NB4 (cell line): ENCODE measurements at regions not wholly inside any gene's neighbourhood (a gene's known extent, or its start where the extent isn't known, plus 50 kb on each side); places are given as distances from the start of the nearest gene placed in this dataset.

Experiments used
- DNase-seq: peaks from one replicate; pipeline ENCODE4 v3.0.0; 2010; ENCODE audit warnings: low read depth
- H3K4me3 ChIP-seq: one replicate; pipeline ENCODE4 v1.5.1; 2011; ENCODE audit warnings: mild to moderate bottlenecking, low read depth, low read length, moderate library complexity
- MYC ChIP-seq: IDR thresholded peaks from 2 replicates; pipeline ENCODE4 v1.6.1; 2011; ENCODE audit warnings: low read depth, low read length
- POLR2A ChIP-seq: IDR thresholded peaks from 2 replicates; pipeline ENCODE4 v1.6.1; 2011; ENCODE audit warnings: mild to moderate bottlenecking; ENCODE audit not compliant: insufficient read length; ENCODE audit errors: extremely low read depth
- TF ChIP-seq, protein P1 (sequence below): IDR thresholded peaks from 2 replicates; pipeline ENCODE4 v1.6.1; 2011; ENCODE audit warnings: low read depth, low read length
- TF ChIP-seq, protein P2 (sequence below): IDR thresholded peaks from one replicate; pipeline ENCODE4 v1.5.1; 2012; ENCODE audit warnings: low read depth, low read length

DNA sequence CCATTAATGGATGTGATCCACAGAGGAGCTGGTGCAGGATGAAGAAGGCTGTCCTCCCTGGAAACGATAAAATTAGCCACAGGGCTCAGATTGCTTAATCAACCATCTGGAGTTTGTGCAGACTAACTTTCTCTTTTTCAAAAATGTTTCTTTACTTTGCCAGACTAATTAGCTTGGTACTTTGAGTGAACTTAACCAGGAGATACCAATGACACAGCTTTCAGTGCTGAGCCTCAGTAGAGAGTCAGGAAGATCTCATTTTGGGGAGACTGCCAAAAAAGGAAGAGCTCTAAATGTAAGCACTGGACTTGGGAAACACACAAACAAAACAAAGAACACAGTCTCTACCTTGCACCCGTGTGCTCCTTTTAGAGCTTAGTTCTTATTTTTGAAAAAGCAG is 248.1 kb upstream of the DEPDC1 start:
- DNase-seq: no peak
- H3K4me3 ChIP-seq: no peak overlapping the region
- no peak for TF ChIP-seq MYC
- TF ChIP-seq, protein P1, sequence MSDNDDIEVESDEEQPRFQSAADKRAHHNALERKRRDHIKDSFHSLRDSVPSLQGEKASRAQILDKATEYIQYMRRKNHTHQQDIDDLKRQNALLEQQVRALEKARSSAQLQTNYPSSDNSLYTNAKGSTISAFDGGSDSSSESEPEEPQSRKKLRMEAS: no peak
- TF ChIP-seq, protein P2, sequence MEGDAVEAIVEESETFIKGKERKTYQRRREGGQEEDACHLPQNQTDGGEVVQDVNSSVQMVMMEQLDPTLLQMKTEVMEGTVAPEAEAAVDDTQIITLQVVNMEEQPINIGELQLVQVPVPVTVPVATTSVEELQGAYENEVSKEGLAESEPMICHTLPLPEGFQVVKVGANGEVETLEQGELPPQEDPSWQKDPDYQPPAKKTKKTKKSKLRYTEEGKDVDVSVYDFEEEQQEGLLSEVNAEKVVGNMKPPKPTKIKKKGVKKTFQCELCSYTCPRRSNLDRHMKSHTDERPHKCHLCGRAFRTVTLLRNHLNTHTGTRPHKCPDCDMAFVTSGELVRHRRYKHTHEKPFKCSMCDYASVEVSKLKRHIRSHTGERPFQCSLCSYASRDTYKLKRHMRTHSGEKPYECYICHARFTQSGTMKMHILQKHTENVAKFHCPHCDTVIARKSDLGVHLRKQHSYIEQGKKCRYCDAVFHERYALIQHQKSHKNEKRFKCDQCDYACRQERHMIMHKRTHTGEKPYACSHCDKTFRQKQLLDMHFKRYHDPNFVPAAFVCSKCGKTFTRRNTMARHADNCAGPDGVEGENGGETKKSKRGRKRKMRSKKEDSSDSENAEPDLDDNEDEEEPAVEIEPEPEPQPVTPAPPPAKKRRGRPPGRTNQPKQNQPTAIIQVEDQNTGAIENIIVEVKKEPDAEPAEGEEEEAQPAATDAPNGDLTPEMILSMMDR: no peak
- no peak for TF ChIP-seq POLR2A

DNA sequence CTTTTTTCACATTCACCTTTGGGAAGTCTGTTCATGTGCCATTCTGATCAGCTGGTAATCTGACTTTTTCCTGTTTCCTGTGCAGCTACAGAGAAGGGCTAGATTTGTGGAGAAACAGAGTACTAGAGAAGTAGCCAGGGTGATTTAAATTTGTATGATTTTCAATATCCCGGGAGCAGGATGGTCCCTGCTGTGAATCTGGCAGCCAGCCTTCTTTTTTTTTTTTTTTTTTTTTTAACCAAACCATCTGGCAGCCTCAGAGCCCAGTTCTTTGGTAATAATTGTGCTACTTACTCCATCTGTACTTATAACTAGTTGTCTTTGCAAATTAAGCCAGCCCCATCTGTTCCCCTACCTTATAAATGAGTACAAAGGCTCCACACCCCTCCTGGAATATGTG is 248.6 kb upstream of the DEPDC1 start:
- no peak for TF ChIP-seq MYC
- TF ChIP-seq, protein P1: no peak
- H3K4me3 ChIP-seq: no peak overlapping the region
- DNase-seq: no peak

DNA sequence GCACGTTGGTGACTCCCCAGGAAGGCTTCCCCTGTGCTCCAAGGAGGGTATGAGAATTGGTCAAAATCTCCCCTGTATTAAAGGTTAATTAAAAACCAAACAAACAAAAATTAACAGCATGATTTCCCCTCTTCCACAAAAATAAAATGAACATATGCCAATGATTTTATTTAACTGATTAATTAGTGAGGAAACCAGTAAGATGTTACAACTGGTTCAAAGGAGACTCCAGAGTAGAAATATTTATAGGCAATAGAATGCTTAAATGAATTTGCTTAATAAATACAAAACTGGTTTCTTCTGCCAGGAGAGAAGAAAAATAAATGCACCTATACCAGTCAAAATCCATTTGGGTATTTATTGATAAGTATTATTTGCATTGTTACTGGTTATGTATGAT is 249.5 kb upstream of the DEPDC1 start:
- no peak overlapping the region for H3K4me3 ChIP-seq
- TF ChIP-seq, protein P2: no peak
- TF ChIP-seq, protein P1: no peak
- TF ChIP-seq POLR2A: no peak
- no peak for TF ChIP-seq MYC
- DNase-seq: no peak

DNA sequence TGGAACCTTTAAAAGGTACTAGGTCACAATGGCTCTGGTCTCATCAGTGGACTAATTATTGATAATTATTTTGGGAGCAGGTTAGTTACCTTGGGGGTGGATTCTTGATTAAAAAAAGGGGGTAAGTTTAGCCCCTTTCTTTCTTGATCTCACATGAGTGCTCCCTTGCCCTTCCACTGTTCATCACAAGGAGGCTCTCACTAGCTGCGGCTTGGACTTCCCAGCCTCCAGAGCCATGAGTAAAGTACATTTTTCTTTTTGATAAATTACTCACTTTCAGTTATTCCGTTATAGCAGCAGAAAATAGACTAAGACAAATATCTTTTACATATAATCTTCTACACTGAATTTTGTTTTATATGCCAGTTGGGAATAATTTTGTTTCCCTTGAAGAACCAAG is 254.8 kb upstream of the DEPDC1 start:
- TF ChIP-seq, protein P1: no peak
- TF ChIP-seq, protein P2: no peak
- TF ChIP-seq POLR2A (no peak), MYC (no peak)
- no peak for DNase-seq
- no peak overlapping the region for H3K4me3 ChIP-seq

DNA sequence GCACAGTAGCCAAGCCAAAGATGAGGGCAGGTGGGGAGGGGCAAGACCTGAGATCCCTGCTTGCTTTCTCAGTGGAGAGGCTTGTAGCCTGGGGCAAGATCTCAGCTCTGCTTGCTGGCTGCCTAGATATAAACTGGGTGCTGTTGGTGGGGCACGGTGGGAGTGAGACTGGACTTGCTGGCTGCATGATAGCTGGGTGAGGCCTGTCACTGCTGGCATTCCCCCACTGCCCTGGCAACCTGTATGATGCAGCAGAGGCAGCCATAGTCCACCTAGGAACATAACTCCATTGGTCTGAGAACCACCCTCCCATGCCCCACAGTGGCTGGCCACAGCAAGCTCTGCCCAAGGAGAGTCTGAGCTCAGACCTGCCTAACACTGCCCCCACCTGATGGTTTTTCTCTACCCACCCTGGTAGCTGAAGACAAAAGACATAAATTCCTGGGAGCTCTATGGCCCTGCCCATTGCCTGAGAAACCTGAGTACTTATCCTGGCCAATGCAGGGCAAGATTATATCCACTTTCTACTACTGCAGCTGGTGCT is 261.9 kb upstream of the DEPDC1 start:
- TF ChIP-seq POLR2A (no peak), MYC (no peak)
- TF ChIP-seq, protein P1: no peak
- TF ChIP-seq, protein P2: no peak
- DNase-seq: no peak
- no peak overlapping the region for H3K4me3 ChIP-seq

DNA sequence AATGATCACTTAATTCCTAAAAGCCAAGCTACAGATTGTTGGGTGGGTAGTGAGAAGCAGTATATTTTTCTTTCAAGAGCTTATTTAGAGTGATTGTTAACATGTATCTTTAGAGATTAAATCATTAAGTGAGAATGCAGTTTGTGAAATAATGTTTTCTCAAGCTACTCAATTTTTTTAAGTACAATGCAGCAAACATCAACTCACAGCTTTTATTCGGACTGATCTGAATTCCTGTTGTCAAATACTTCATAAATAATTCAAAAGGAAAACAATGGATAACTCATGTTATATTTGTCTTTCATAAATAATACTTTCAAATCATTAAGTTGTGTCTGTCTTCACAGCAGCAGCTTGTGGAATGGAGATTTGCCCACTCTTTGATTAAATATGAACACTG is 271.1 kb upstream of the DEPDC1 start:
- DNase-seq: no peak
- no peak for TF ChIP-seq MYC
- TF ChIP-seq, protein P2: no peak
- TF ChIP-seq, protein P1: no peak
- TF ChIP-seq POLR2A: no peak
- no peak overlapping the region for H3K4me3 ChIP-seq
